Neural progenitor cell (in vitro differentiated cells): ENCODE measurements at regions not wholly inside any gene's neighbourhood (a gene's known extent, or its start where the extent isn't known, plus 50 kb on each side); places are given as distances from the start of the nearest gene placed in this dataset.

ENCODE experiments used
- DNase-seq: peaks from one replicate; pipeline ENCODE4 v3.0.0-alpha.2; 2016; ENCODE audit warnings: low spot score
- H2AFZ ChIP-seq: fragments of 200-600 bp; sonication (generic); replicated peaks from 2 replicates; pipeline ENCODE4 v1.6.1; 2016; ENCODE audit warnings: antibody characterized with exemption
- H3F3A ChIP-seq: fragments of 200-600 bp; sonication (generic); 2 replicates; pipeline ENCODE4 v1.6.1; 2016; ENCODE audit warnings: antibody characterized with exemption, low read depth
- H3K27ac ChIP-seq: fragments of 200-600 bp; sonication (generic); 2 replicates; pipeline ENCODE4 v1.5.1; 2016; ENCODE audit warnings: mild to moderate bottlenecking
- H3K27me3 ChIP-seq: fragments of 200-600 bp; sonication (generic); 2 replicates; pipeline ENCODE4 v1.6.1; 2016; ENCODE audit warnings: mild to moderate bottlenecking, moderate library complexity
- H3K36me3 ChIP-seq: fragments of 200-600 bp; sonication (generic); 2 replicates; pipeline ENCODE4 v1.5.1; 2016
- H3K4me1 ChIP-seq: fragments of 200-600 bp; sonication (generic); 2 replicates; pipeline ENCODE4 v1.6.1; 2016; ENCODE audit warnings: mixed run types
- H3K4me2 ChIP-seq: fragments of 200-600 bp; sonication (generic); 2 replicates; pipeline ENCODE4 v1.6.1; 2016
- H3K4me3 ChIP-seq: fragments of 200-600 bp; sonication (generic); 2 replicates; pipeline ENCODE4 v1.5.1; 2016
- H3K79me2 ChIP-seq: fragments of 200-600 bp; sonication (generic); 2 replicates; pipeline ENCODE4 v1.6.1; 2016; ENCODE audit warnings: low read depth
- H3K9ac ChIP-seq: fragments of 200-600 bp; sonication (generic); 2 replicates; pipeline ENCODE4 v1.6.1; 2016
- H3K9me3 ChIP-seq: fragments of 200-600 bp; sonication (generic); 2 replicates; pipeline ENCODE4 v1.5.1; 2016; ENCODE audit warnings: low read depth
- H4K20me1 ChIP-seq: fragments of 200-600 bp; sonication (generic); 2 replicates; pipeline ENCODE4 v1.6.1; 2016; ENCODE audit warnings: low read depth
- H3K27ac Mint-ChIP-seq: 3 replicates; pipeline ENCODE4 v1.8.0; 2021; ENCODE audit warnings: mixed read lengths
- H3K27me3 Mint-ChIP-seq: 2 replicates; pipeline ENCODE4 v1.8.0; 2022; ENCODE audit warnings: low read depth, mild to moderate bottlenecking, inconsistent platforms, moderate library complexity, mixed read lengths; ENCODE audit not compliant: insufficient read depth
- H3K36me3 Mint-ChIP-seq: 3 replicates; pipeline ENCODE4 v1.8.0; 2021; ENCODE audit warnings: mixed read lengths
- H3K4me1 Mint-ChIP-seq: 3 replicates; pipeline ENCODE4 v1.8.0; 2021; ENCODE audit warnings: mixed read lengths
- H3K4me3 Mint-ChIP-seq: 3 replicates; pipeline ENCODE4 v1.8.0; 2021; ENCODE audit warnings: mild to moderate bottlenecking, moderate library complexity, mixed read lengths
- H3K9me3 Mint-ChIP-seq: 3 replicates; pipeline ENCODE4 v1.8.0; 2020; ENCODE audit warnings: mixed read lengths
- CTCF ChIP-seq: fragments of 200-600 bp; sonication (generic); IDR thresholded peaks from 2 replicates; pipeline ENCODE4 v1.5.1; 2017; ENCODE audit warnings: antibody characterized with exemption, mild to moderate bottlenecking
- EZH2 ChIP-seq: fragments of 200-600 bp; sonication (generic); IDR thresholded peaks from 2 replicates; pipeline ENCODE4 v1.6.1; 2017; ENCODE audit warnings: antibody characterized with exemption, mild to moderate bottlenecking, moderate library complexity
- EZH2phosphoT487 ChIP-seq: fragments of 200-600 bp; sonication (generic); IDR thresholded peaks from 2 replicates; pipeline ENCODE4 v1.6.1; 2017; ENCODE audit warnings: antibody characterized with exemption

GRCh38 chr5:60323596-60323995 is 376.4 kb downstream of the DEPDC1B start:
- H3K27me3 Mint-ChIP-seq, result no peaks in the 10 kb centered on the region
- Histone ChIP-seq H3K9ac (no peak overlapping the region), H3K4me3 (peak overlapping the region; percentile 21), H3K27me3 (no peaks in the 10 kb centered on the region), H3K27ac (peak overlapping the region; percentile 90), H3K4me2 (peak overlapping the region; percentile 68), H3K36me3 (no peaks in the 10 kb centered on the region), H3K79me2 (no peaks in the 10 kb centered on the region), H4K20me1 (no peaks in the 10 kb centered on the region), H3K9me3 (peaks cover 6% of the 10 kb centered on the region), H2AFZ (no peak overlapping the region), H3K4me1 (peaks cover 24% of the 10 kb centered on the region), H3F3A (peaks cover 24% of the 10 kb centered on the region)
- peak; percentile 81 for DNase-seq
- peaks cover 10% of the 10 kb centered on the region for H3K9me3 Mint-ChIP-seq
- peaks cover 2% of the 10 kb centered on the region for H3K4me1 Mint-ChIP-seq
- no peak overlapping the region for H3K27ac Mint-ChIP-seq
- H3K4me3 Mint-ChIP-seq, result no peak overlapping the region
- TF ChIP-seq EZH2, result no peak
- no peak for TF ChIP-seq EZH2phosphoT487
- no peak for TF ChIP-seq CTCF
- H3K36me3 Mint-ChIP-seq, result peaks cover 4% of the 10 kb centered on the region

- DNase-seq, result no peak
- Histone ChIP-seq H2AFZ (no peak overlapping the region), H3K27me3 (no peaks in the 10 kb centered on the region), H3K9ac (no peak overlapping the region), H4K20me1 (no peaks in the 10 kb centered on the region), H3K4me2 (no peak overlapping the region), H3K36me3 (no peaks in the 10 kb centered on the region), H3F3A (no peaks in the 10 kb centered on the region), H3K79me2 (no peaks in the 10 kb centered on the region), H3K27ac (no peak overlapping the region), H3K4me1 (no peaks in the 10 kb centered on the region), H3K9me3 (no peaks in the 10 kb centered on the region), H3K4me3 (no peak overlapping the region)
- no peak overlapping the region for H3K4me3 Mint-ChIP-seq
- H3K36me3 Mint-ChIP-seq, result no peaks in the 10 kb centered on the region
- no peaks in the 10 kb centered on the region for H3K27me3 Mint-ChIP-seq
- TF ChIP-seq EZH2, result no peak
- TF ChIP-seq EZH2phosphoT487, result no peak
- no peak for TF ChIP-seq CTCF
- no peaks in the 10 kb centered on the region for H3K9me3 Mint-ChIP-seq
- no peak overlapping the region for H3K27ac Mint-ChIP-seq
- peaks cover 2% of the 10 kb centered on the region for H3K4me1 Mint-ChIP-seq
These were observed 387.9 kb downstream of the DEPDC1B start for GRCh38 chr5:60312098-60312497.

GRCh38 chr5:60299944-60300343 is 400.0 kb downstream of the DEPDC1B start:
- H3K4me2 ChIP-seq, result no peak overlapping the region
- H3K27me3 ChIP-seq, result no peaks in the 10 kb centered on the region
- TF ChIP-seq CTCF (no peak), EZH2 (no peak), EZH2phosphoT487 (no peak)
- H3K9ac ChIP-seq, result no peak overlapping the region
- no peaks in the 10 kb centered on the region for H3K27me3 Mint-ChIP-seq
- H2AFZ ChIP-seq, result no peak overlapping the region
- no peak overlapping the region for H3K4me3 ChIP-seq
- no peaks in the 10 kb centered on the region for H3K9me3 ChIP-seq
- no peak for DNase-seq
- no peaks in the 10 kb centered on the region for H3K36me3 ChIP-seq
- no peaks in the 10 kb centered on the region for H3K4me1 ChIP-seq
- no peaks in the 10 kb centered on the region for H3K36me3 Mint-ChIP-seq
- H3K79me2 ChIP-seq, result no peaks in the 10 kb centered on the region
- peaks cover 9% of the 10 kb centered on the region for H3K9me3 Mint-ChIP-seq
- H3F3A ChIP-seq, result no peaks in the 10 kb centered on the region
- no peaks in the 10 kb centered on the region for H4K20me1 ChIP-seq
- H3K27ac ChIP-seq, result no peak overlapping the region
- H3K4me1 Mint-ChIP-seq, result peaks cover 13% of the 10 kb centered on the region
- H3K27ac Mint-ChIP-seq, result no peak overlapping the region
- no peak overlapping the region for H3K4me3 Mint-ChIP-seq
